ENCODE measurements at regions not wholly inside any gene's neighbourhood (a gene's known extent, or its start where the extent isn't known, plus 50 kb on each side); places are given as distances from the start of the nearest gene placed in this dataset.

GRCh38 chr2:78262713-78263375 lies 740.7 kb upstream of the LRRTM4 start:
- H3K27me3 ChIP-seq, result no peaks in the 10 kb centered on the region
- H3K4me3 ChIP-seq, result no peak overlapping the region
- H3K36me3 ChIP-seq, result no peaks in the 10 kb centered on the region
- 64 to 73% methylated on average over 2 of the region's 2 CpGs for WGBS, 2 donors
- H3K27ac ChIP-seq, result no peak overlapping the region
- H3K4me1 ChIP-seq, result no peaks in the 10 kb centered on the region
- no peak for DNase-seq
- TF ChIP-seq POLR2A (IDR thresholded peaks at IDR 0.05) (no peak), EP300 (IDR thresholded peaks at IDR 0.05) (no peak), POLR2AphosphoS5 (IDR thresholded peaks at IDR 0.05) (no peak)
- TF ChIP-seq, protein P1, sequence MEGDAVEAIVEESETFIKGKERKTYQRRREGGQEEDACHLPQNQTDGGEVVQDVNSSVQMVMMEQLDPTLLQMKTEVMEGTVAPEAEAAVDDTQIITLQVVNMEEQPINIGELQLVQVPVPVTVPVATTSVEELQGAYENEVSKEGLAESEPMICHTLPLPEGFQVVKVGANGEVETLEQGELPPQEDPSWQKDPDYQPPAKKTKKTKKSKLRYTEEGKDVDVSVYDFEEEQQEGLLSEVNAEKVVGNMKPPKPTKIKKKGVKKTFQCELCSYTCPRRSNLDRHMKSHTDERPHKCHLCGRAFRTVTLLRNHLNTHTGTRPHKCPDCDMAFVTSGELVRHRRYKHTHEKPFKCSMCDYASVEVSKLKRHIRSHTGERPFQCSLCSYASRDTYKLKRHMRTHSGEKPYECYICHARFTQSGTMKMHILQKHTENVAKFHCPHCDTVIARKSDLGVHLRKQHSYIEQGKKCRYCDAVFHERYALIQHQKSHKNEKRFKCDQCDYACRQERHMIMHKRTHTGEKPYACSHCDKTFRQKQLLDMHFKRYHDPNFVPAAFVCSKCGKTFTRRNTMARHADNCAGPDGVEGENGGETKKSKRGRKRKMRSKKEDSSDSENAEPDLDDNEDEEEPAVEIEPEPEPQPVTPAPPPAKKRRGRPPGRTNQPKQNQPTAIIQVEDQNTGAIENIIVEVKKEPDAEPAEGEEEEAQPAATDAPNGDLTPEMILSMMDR (IDR thresholded peaks at IDR 0.05), result no peak
- no peaks in the 10 kb centered on the region for H3K9me3 ChIP-seq
- intact Hi-C loops (cut with DNase I), result no loop called here

DNA sequence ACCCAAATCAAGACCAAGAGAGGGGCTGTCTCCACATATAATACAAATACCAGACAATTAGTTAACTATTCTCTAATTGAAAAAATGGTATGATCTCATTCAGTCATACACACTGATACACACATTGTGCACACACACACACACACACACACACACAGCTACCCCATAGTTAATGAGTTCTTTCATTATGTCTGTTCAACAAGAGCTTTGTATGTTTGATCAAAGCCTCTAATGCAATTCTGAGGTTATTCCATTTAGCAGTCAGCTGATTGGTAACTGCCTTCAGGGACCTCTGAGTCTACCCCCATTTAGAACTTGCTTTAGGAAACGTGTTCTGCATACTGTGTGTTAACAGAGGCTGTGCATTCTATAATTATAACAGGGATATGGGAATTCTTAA lies 741.4 kb upstream of the LRRTM4 start:
- intact Hi-C loops (cut with DNase I), result no loop called here
- TF ChIP-seq, protein P1 (IDR thresholded peaks at IDR 0.05), result no peak
- TF ChIP-seq POLR2A (IDR thresholded peaks at IDR 0.05) (no peak), EP300 (IDR thresholded peaks at IDR 0.05) (no peak), POLR2AphosphoS5 (IDR thresholded peaks at IDR 0.05) (no peak)
- no peak for DNase-seq
- H3K27me3 ChIP-seq, result no peaks in the 10 kb centered on the region
- H3K9me3 ChIP-seq, result no peaks in the 10 kb centered on the region
- 31 to 60% methylated on average over 1 of the region's 1 CpG for whole genome bisulfite sequencing, 2 donors
- no peaks in the 10 kb centered on the region for H3K36me3 ChIP-seq
- no peak overlapping the region for H3K4me3 ChIP-seq
- H3K27ac ChIP-seq, result no peak overlapping the region
- H3K4me1 ChIP-seq, result no peaks in the 10 kb centered on the region

DNA sequence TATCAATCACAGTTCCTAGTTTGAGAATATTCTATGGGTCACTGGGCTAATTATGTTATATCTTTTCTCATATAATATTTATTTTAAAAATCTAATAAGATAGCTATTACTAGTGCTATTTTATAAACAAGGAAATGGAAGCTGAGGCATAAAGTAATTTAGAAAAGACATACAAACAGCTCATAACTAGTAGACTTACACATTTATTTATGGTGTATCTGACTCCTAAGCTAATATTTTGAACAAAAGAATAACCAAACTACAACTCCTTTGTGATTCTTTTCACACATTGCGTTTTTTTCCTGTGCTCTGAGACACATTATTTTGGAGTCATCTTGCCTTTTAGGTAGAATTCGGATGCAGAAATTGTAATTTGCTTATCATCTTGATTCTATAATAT lies 742.0 kb upstream of the LRRTM4 start:
- intact Hi-C loops (cut with DNase I), result no loop called here
- Histone ChIP-seq H3K4me3 (no peak overlapping the region), H3K27me3 (no peaks in the 10 kb centered on the region), H3K27ac (no peak overlapping the region), H3K4me1 (no peaks in the 10 kb centered on the region), H3K36me3 (no peaks in the 10 kb centered on the region), H3K9me3 (no peaks in the 10 kb centered on the region)
- 75 to 81% methylated on average over 2 of the region's 2 CpGs for WGBS, 2 donors
- no peak for TF ChIP-seq EP300 (IDR thresholded peaks at IDR 0.05)
- TF ChIP-seq, protein P1 (IDR thresholded peaks at IDR 0.05), result no peak
- TF ChIP-seq POLR2A (IDR thresholded peaks at IDR 0.05), result no peak
- TF ChIP-seq POLR2AphosphoS5 (IDR thresholded peaks at IDR 0.05), result no peak
- DNase-seq, result no peak

DNA sequence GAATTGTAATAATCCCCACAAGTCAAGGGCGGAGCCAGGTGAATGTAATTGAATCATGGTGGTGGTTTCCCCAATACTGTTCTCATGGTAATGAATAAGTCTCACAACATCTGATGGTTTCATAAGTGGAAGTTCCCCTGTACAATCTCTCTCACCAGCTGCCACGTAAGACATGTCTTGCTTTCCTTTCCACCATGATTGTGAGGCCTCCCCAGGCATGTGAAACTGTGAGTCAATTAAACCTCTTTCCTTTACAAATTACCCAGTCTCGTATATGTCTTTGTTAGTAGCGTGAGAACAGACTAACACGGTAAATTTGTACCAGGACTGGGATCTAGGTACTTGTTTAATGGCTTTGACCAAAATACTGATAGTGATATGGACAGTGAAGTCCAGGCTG lies 744.3 kb upstream of the REG3G start:
- no peak overlapping the region for H3K4me3 ChIP-seq
- no peaks in the 10 kb centered on the region for H3K4me1 ChIP-seq
- TF ChIP-seq, protein P1 (IDR thresholded peaks at IDR 0.05), result no peak
- TF ChIP-seq POLR2A (IDR thresholded peaks at IDR 0.05) (no peak), POLR2AphosphoS5 (IDR thresholded peaks at IDR 0.05) (no peak), EP300 (IDR thresholded peaks at IDR 0.05) (no peak)
- H3K36me3 ChIP-seq, result no peaks in the 10 kb centered on the region
- H3K27ac ChIP-seq, result no peak overlapping the region
- no peak for DNase-seq
- no peaks in the 10 kb centered on the region for H3K9me3 ChIP-seq
- WGBS, 2 donors, result 86 to 88% methylated on average over 5 of the region's 5 CpGs
- intact Hi-C loops (cut with DNase I), result no loop called here
- no peaks in the 10 kb centered on the region for H3K27me3 ChIP-seq

Measured in sigmoid colon (tissue), 6 donors.